Keratinocyte (primary cell): ENCODE measurements at regions not wholly inside any gene's neighbourhood (a gene's known extent, or its start where the extent isn't known, plus 50 kb on each side); places are given as distances from the start of the nearest gene placed in this dataset.

ENCODE experiments used
- DNase-seq: peaks from one replicate; pipeline ENCODE4 v3.0.0-alpha.2; 2011; ENCODE audit warnings: low read depth, missing footprints, low spot score
- FAIRE-seq: peaks from 2 replicates; lab custom pipeline; 2011; peaks lifted over from hg19 to GRCh38; lab: Jason Lieb, UNC
- H2AFZ ChIP-seq: 2 replicates; pipeline ENCODE4 v1.6.0; 2012; ENCODE audit warnings: low read length, control low read depth, inconsistent platforms; ENCODE audit not compliant: control insufficient read depth
- H3K27ac ChIP-seq: 2 replicates; pipeline ENCODE4 v1.5.1; 2011; ENCODE audit warnings: low read length; ENCODE audit not compliant: control insufficient read depth, insufficient read depth
- H3K27me3 ChIP-seq: 3 replicates; pipeline ENCODE4 v1.6.0; 2011; ENCODE audit warnings: low read length; ENCODE audit not compliant: control insufficient read depth, insufficient read depth; ENCODE audit errors: extremely low read depth
- H3K36me3 ChIP-seq, 2 experiments: 2 replicates in 1 of 2; 3 replicates in 1 of 2; pipeline ENCODE4 v1.5.1; 2011; ENCODE audit warnings: low read length in 2 of 2, mild to moderate bottlenecking in 1 of 2; ENCODE audit not compliant: control insufficient read depth in 2 of 2, insufficient read depth in 2 of 2; ENCODE audit errors: extremely low read depth in 1 of 2
- H3K4me1 ChIP-seq: 3 replicates; pipeline ENCODE4 v1.5.1; 2011; ENCODE audit warnings: low read length; ENCODE audit not compliant: control insufficient read depth, insufficient read depth; ENCODE audit errors: extremely low read depth
- H3K4me2 ChIP-seq: 3 replicates; pipeline ENCODE4 v1.6.0; 2011; ENCODE audit warnings: low read depth, low read length; ENCODE audit not compliant: control insufficient read depth, insufficient read depth; ENCODE audit errors: extremely low read depth
- H3K4me3 ChIP-seq, 3 experiments: fragments of 200-600 bp in 1 of 3; sonication (generic) in 1 of 3; 2 replicates in 2 of 3; 3 replicates in 1 of 3; pipeline ENCODE4 v1.5.1; 2011 to 2016; ENCODE audit warnings: low read length in 3 of 3, mild to moderate bottlenecking in 3 of 3, control low read depth in 2 of 3, inconsistent platforms in 1 of 3, low read depth in 1 of 3, mixed read lengths in 1 of 3, mixed run types in 1 of 3, moderate library complexity in 1 of 3; ENCODE audit not compliant: control insufficient read depth in 2 of 3, insufficient read depth in 2 of 3; ENCODE audit errors: extremely low read depth in 1 of 3
- H3K79me2 ChIP-seq: 2 replicates; pipeline ENCODE4 v1.6.0; 2012; ENCODE audit warnings: low read length; ENCODE audit not compliant: control insufficient read depth, insufficient read depth
- H3K9ac ChIP-seq: 3 replicates; pipeline ENCODE4 v1.6.0; 2011; ENCODE audit warnings: low read length; ENCODE audit not compliant: control insufficient read depth, insufficient read depth; ENCODE audit errors: extremely low read depth
- H3K9me1 ChIP-seq: 3 replicates; pipeline ENCODE4 v1.6.0; 2011; ENCODE audit warnings: low read length; ENCODE audit not compliant: control insufficient read depth, insufficient read depth; ENCODE audit errors: extremely low read depth
- H3K9me3 ChIP-seq: 2 replicates; pipeline ENCODE4 v1.5.1; 2012; ENCODE audit warnings: low read depth, low read length; ENCODE audit not compliant: control insufficient read depth
- H4K20me1 ChIP-seq: 3 replicates; pipeline ENCODE4 v1.6.0; 2011; ENCODE audit warnings: low read length; ENCODE audit not compliant: control insufficient read depth, insufficient read depth; ENCODE audit errors: extremely low read depth
- EZH2 ChIP-seq: IDR thresholded peaks from one replicate; pipeline ENCODE4 v1.6.1; 2012; ENCODE audit warnings: inconsistent platforms, mild to moderate bottlenecking, low read length, moderate library complexity
- dilution Hi-C: fragments of 300-500 bp; cut with MboI; formaldehyde crosslinking; loops from one replicate; pipeline ENCODE4 v1.7.0; 2020; ENCODE audit warnings: low sequenced_read_pairs; ENCODE audit not compliant: extremely low pct_ligation_motif_present
- TF ChIP-seq, protein P1 (sequence below), 3 experiments: IDR thresholded peaks in 1 of 3; conservative IDR thresholded peaks in 1 of 3; optimal IDR thresholded peaks in 1 of 3; 2 replicates in 2 of 3; 3 replicates in 1 of 3; pipeline versions ENCODE3 to v1.5.1; 2011; ENCODE audit warnings: low read length in 3 of 3, mild to moderate bottlenecking in 3 of 3, moderate library complexity in 2 of 3, control low read depth in 1 of 3, inconsistent platforms in 1 of 3; ENCODE audit not compliant: insufficient read depth in 2 of 3; ENCODE audit errors: extremely low read depth in 1 of 3

DNA sequence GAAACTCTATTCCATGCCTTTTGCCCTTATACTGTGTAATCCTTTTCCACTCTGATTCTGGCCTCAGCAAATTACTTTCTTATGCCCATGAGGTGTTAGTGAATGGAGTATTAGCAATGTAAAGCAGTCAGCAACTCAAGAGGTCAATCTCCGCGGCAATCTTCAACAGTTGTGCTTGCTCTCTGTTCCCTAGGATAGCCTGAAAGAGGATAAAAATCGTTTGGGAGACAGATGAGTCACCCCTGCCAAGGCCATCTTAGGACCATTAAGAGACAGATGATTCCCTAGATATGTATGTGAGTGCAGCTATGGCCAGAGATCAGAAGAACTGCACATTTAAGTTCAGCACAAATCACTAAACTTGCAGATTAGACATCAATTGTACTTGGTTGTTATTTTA lies 1145.8 kb downstream of the GALC start:
- FAIRE-seq (no peak), DNase-seq (no peak)
- H4K20me1 ChIP-seq, result no peaks in the 10 kb centered on the region
- H3K27ac ChIP-seq, result no peak overlapping the region
- H3K4me3 ChIP-seq, result no peak overlapping the region
- no peaks in the 10 kb centered on the region for H3K9me3 ChIP-seq
- H3K4me2 ChIP-seq, result no peak overlapping the region
- no peaks in the 10 kb centered on the region for H3K36me3 ChIP-seq
- H3K27me3 ChIP-seq, result no peaks in the 10 kb centered on the region
- no peaks in the 10 kb centered on the region for H3K9me1 ChIP-seq
- dilution Hi-C loops, result no loop called here
- no peak overlapping the region for H2AFZ ChIP-seq
- no peak overlapping the region for H3K9ac ChIP-seq
- TF ChIP-seq, protein P1, sequence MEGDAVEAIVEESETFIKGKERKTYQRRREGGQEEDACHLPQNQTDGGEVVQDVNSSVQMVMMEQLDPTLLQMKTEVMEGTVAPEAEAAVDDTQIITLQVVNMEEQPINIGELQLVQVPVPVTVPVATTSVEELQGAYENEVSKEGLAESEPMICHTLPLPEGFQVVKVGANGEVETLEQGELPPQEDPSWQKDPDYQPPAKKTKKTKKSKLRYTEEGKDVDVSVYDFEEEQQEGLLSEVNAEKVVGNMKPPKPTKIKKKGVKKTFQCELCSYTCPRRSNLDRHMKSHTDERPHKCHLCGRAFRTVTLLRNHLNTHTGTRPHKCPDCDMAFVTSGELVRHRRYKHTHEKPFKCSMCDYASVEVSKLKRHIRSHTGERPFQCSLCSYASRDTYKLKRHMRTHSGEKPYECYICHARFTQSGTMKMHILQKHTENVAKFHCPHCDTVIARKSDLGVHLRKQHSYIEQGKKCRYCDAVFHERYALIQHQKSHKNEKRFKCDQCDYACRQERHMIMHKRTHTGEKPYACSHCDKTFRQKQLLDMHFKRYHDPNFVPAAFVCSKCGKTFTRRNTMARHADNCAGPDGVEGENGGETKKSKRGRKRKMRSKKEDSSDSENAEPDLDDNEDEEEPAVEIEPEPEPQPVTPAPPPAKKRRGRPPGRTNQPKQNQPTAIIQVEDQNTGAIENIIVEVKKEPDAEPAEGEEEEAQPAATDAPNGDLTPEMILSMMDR (optimal IDR thresholded peaks at IDR 0.05 in 1 of 3, IDR thresholded peaks at IDR 0.05 in 1 of 3, conservative IDR thresholded peaks at IDR 0.05 in 1 of 3; ENCODE audit: extremely low read depth in 1 of 3, insufficient read depth in 2 of 3, low read length in 3 of 3), result no peak
- TF ChIP-seq EZH2, result no peak
- H3K79me2 ChIP-seq, result no peaks in the 10 kb centered on the region
- H3K4me1 ChIP-seq, result no peaks in the 10 kb centered on the region

DNA sequence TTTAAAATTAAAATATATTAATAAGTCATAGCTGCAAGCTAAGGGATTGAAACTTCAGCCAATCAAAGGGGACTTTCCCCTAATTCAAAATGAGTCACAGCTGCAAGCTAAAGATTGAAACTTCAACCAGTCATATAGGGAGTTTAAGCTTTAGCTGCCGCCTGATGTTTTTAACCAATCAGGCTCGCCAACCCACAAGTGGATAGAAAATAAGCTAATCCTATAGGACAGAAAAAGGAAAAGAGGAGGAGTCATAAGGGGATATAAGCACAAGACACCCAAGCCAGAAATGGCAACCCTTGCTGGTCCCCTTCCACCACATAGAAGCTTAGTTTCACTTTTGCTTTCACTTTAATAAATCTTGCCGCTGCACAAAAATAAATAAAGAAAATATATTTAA lies 1154.6 kb downstream of the GALC start:
- TF ChIP-seq, protein P1 (optimal IDR thresholded peaks at IDR 0.05 in 1 of 3, IDR thresholded peaks at IDR 0.05 in 1 of 3, conservative IDR thresholded peaks at IDR 0.05 in 1 of 3; ENCODE audit: extremely low read depth in 1 of 3, insufficient read depth in 2 of 3, low read length in 3 of 3), result no peak
- no peak for TF ChIP-seq EZH2
- no peak overlapping the region for H3K4me2 ChIP-seq
- H3K9ac ChIP-seq, result no peak overlapping the region
- dilution Hi-C loops, result no loop called here
- H3K9me1 ChIP-seq, result no peaks in the 10 kb centered on the region
- H3K36me3 ChIP-seq, result no peaks in the 10 kb centered on the region
- no peak overlapping the region for H3K4me3 ChIP-seq
- no peaks in the 10 kb centered on the region for H3K4me1 ChIP-seq
- H3K79me2 ChIP-seq, result no peaks in the 10 kb centered on the region
- H4K20me1 ChIP-seq, result no peaks in the 10 kb centered on the region
- H2AFZ ChIP-seq, result no peak overlapping the region
- no peak for FAIRE-seq
- H3K27ac ChIP-seq, result no peak overlapping the region
- H3K27me3 ChIP-seq, result no peaks in the 10 kb centered on the region
- DNase-seq, result no peak
- H3K9me3 ChIP-seq, result no peaks in the 10 kb centered on the region
